ENCODE measurements at regions not wholly inside any gene's neighbourhood (a gene's known extent, or its start where the extent isn't known, plus 50 kb on each side); places are given as distances from the start of the nearest gene placed in this dataset.

GRCh38 chr12:124098887-124099286 is 125.9 kb downstream of the ZNF664 start:
- no peak for TF ChIP-seq CTCF (IDR thresholded peaks at IDR 0.05; ENCODE audit: low read length)
- no peak for TF ChIP-seq EZH2 (IDR thresholded peaks at IDR 0.05; ENCODE audit: borderline replicate concordance, low read length)
